GM11168 (cell line): ENCODE measurements at regions not wholly inside any gene's neighbourhood (a gene's known extent, or its start where the extent isn't known, plus 50 kb on each side); places are given as distances from the start of the nearest gene placed in this dataset.

Experiments
- in situ Hi-C: fragments of 300-500 bp; cut with MboI; formaldehyde crosslinking; loops from one replicate; pipeline ENCODE4 v1.12.0; 2022; ENCODE audit warnings: low sequenced_read_pairs; ENCODE audit not compliant: unreplicated experiment

GRCh38 chr1:209318181-209319056 is 265.1 kb upstream of the CAMK1G start:
- in situ Hi-C loops = no loop called here

GRCh38 chr1:209319057-209319432 is 264.5 kb upstream of the CAMK1G start:
- in situ Hi-C loops = no loop called here

GRCh38 chr1:209319549-209319948 is 264.0 kb upstream of the CAMK1G start:
- in situ Hi-C loops = no loop called here

- in situ Hi-C loops = no loop called here
Measured at GRCh38 chr1:209323743-209324142, 259.8 kb upstream of the CAMK1G start.

GRCh38 chr1:209324901-209325871 is 258.3 kb upstream of the CAMK1G start:
- in situ Hi-C loops = no loop called here

- in situ Hi-C loops = no loop called here
Measured at GRCh38 chr1:209326076-209326475, 257.4 kb upstream of the CAMK1G start.

- in situ Hi-C loops = no loop called here
Measured at GRCh38 chr1:209326831-209327230, 256.7 kb upstream of the CAMK1G start.

- in situ Hi-C loops = no loop called here
Measured at GRCh38 chr1:209328196-209328595, 255.3 kb upstream of the CAMK1G start.

- in situ Hi-C loops = no loop called here
Measured at GRCh38 chr1:209335178-209335577, 248.3 kb upstream of the CAMK1G start.

- in situ Hi-C loops = no loop called here
Measured at GRCh38 chr1:209341146-209341545, 242.4 kb upstream of the CAMK1G start.

- in situ Hi-C loops = no loop called here
Measured at GRCh38 chr1:209341673-209342420, 241.7 kb upstream of the CAMK1G start.

GRCh38 chr1:209342441-209343175 is 240.9 kb upstream of the CAMK1G start:
- in situ Hi-C loops = no loop called here

GRCh38 chr1:209343511-209343910 is 240.0 kb upstream of the CAMK1G start:
- in situ Hi-C loops = no loop called here

- in situ Hi-C loops = no loop called here
Measured at GRCh38 chr1:209344156-209344555, 239.4 kb upstream of the CAMK1G start.

GRCh38 chr1:209349363-209350308 is 233.9 kb upstream of the CAMK1G start:
- in situ Hi-C loops = no loop called here

GRCh38 chr1:209353053-209353452 is 230.5 kb upstream of the CAMK1G start:
- in situ Hi-C loops = no loop called here

GRCh38 chr1:209354111-209354839 is 229.2 kb upstream of the CAMK1G start:
- in situ Hi-C loops = no loop called here

GRCh38 chr1:209354840-209355165 is 228.7 kb upstream of the CAMK1G start:
- in situ Hi-C loops = no loop called here
